KMS-11 (cell line): ENCODE measurements at regions not wholly inside any gene's neighbourhood (a gene's known extent, or its start where the extent isn't known, plus 50 kb on each side); places are given as distances from the start of the nearest gene placed in this dataset.

Source experiments
- H2AFZ ChIP-seq: fragments of 200-600 bp; sonication (generic); 2 replicates; pipeline ENCODE4 v1.6.1; 2016; ENCODE audit warnings: antibody characterized with exemption, mixed run types, low read depth
- H3K27ac ChIP-seq: fragments of 200-600 bp; sonication (generic); 2 replicates; pipeline ENCODE4 v1.6.1; 2016; ENCODE audit warnings: mild to moderate bottlenecking, mixed run types
- H3K27me3 ChIP-seq: fragments of 200-600 bp; sonication (generic); 2 replicates; pipeline ENCODE4 v1.6.1; 2017; ENCODE audit warnings: mild to moderate bottlenecking, low read depth, mixed run types, moderate library complexity; ENCODE audit not compliant: insufficient read depth
- H3K36me3 ChIP-seq: fragments of 200-600 bp; sonication (generic); 2 replicates; pipeline ENCODE4 v1.6.1; 2017; ENCODE audit warnings: mild to moderate bottlenecking, mixed run types; ENCODE audit not compliant: insufficient read depth
- H3K4me1 ChIP-seq: fragments of 200-600 bp; sonication (generic); 2 replicates; pipeline ENCODE4 v1.6.1; 2016; ENCODE audit warnings: mild to moderate bottlenecking, low read depth, mixed run types; ENCODE audit not compliant: poor library complexity, severe bottlenecking
- H3K4me2 ChIP-seq: fragments of 200-600 bp; sonication (generic); 2 replicates; pipeline ENCODE4 v1.7.0; 2016; ENCODE audit warnings: mild to moderate bottlenecking, mixed run types
- H3K4me3 ChIP-seq: fragments of 200-600 bp; sonication (generic); IDR thresholded peaks from 2 replicates; pipeline ENCODE4 v1.6.1; 2017; ENCODE audit warnings: low read depth, low read length, mixed read lengths; ENCODE audit not compliant: insufficient read depth
- H3K79me2 ChIP-seq: fragments of 200-600 bp; sonication (generic); 2 replicates; pipeline ENCODE4 v1.6.1; 2016; ENCODE audit warnings: low read depth, mixed run types; ENCODE audit not compliant: insufficient read depth
- H3K9ac ChIP-seq: fragments of 200-600 bp; sonication (generic); 2 replicates; pipeline ENCODE4 v1.6.1; 2016; ENCODE audit warnings: mild to moderate bottlenecking, mixed run types
- H4K20me1 ChIP-seq: fragments of 200-600 bp; sonication (generic); 2 replicates; pipeline ENCODE4 v1.6.1; 2016; ENCODE audit warnings: mild to moderate bottlenecking, mixed run types; ENCODE audit not compliant: insufficient read depth
- CTCF ChIP-seq: fragments of 200-600 bp; sonication (generic); conservative IDR thresholded peaks from 2 replicates; pipeline ENCODE4 v1.6.1; 2017; ENCODE audit warnings: low read depth, mild to moderate bottlenecking, antibody characterized with exemption, low read length, moderate library complexity, mixed read lengths

DNA sequence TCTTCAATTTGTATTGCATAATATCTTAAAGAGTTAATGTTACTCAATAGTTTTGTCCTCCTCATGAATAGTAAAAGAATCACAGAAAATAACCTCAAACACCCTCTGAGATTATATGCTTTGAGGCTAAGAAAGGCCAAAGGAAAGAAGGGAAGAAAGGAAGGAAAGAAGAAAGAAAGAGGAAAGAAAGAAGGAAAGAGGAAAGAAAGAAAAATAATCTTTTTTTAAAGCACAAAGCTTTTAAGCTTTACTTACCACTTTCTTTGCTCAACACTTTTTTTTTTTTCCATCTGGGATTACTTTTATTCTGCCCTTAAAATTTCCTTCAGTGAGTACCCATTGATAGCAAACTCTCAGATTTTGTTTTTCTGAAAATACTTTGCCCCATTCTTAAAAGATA is 369.1 kb downstream of the FGF9 start:
- no peaks in the 10 kb centered on the region for H3K79me2 ChIP-seq
- no peaks in the 10 kb centered on the region for H3K27me3 ChIP-seq
- H3K36me3 ChIP-seq: no peaks in the 10 kb centered on the region
- TF ChIP-seq CTCF: no peak
- H3K27ac ChIP-seq: no peak overlapping the region
- no peak overlapping the region for H2AFZ ChIP-seq
- H3K4me1 ChIP-seq: no peaks in the 10 kb centered on the region
- no peak overlapping the region for H3K4me3 ChIP-seq
- H3K9ac ChIP-seq: no peak overlapping the region
- no peaks in the 10 kb centered on the region for H4K20me1 ChIP-seq
- no peak overlapping the region for H3K4me2 ChIP-seq

GRCh38 chr13:22040810-22041364 is 370.0 kb downstream of the FGF9 start:
- no peaks in the 10 kb centered on the region for H3K36me3 ChIP-seq
- no peaks in the 10 kb centered on the region for H3K79me2 ChIP-seq
- H2AFZ ChIP-seq: no peak overlapping the region
- no peaks in the 10 kb centered on the region for H3K4me1 ChIP-seq
- no peaks in the 10 kb centered on the region for H4K20me1 ChIP-seq
- TF ChIP-seq CTCF: no peak
- H3K4me3 ChIP-seq: no peak overlapping the region
- H3K27ac ChIP-seq: no peak overlapping the region
- no peaks in the 10 kb centered on the region for H3K27me3 ChIP-seq
- no peak overlapping the region for H3K9ac ChIP-seq
- H3K4me2 ChIP-seq: no peak overlapping the region

DNA sequence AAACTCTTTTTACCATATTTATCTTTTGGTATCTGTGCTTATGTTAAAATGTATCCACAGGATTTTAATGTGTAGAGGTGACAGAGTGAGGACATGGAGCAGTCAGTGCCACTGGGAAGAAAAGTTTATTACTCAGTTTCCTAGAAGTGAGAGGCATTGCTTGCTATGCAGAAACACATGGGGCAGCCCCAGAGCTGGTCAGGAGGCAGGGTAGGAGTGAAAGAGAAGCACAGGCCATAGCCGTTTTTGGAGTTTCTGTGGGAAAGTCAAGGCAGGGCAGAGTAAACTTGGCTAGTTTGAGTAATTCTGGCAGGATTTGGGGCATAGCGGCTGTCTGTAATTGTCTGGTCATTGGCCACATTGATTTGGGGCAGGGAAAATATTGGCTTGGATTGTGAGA is 370.9 kb downstream of the FGF9 start:
- TF ChIP-seq CTCF: no peak
- H4K20me1 ChIP-seq: no peaks in the 10 kb centered on the region
- no peaks in the 10 kb centered on the region for H3K27me3 ChIP-seq
- no peaks in the 10 kb centered on the region for H3K4me1 ChIP-seq
- no peak overlapping the region for H3K9ac ChIP-seq
- no peak overlapping the region for H3K27ac ChIP-seq
- no peak overlapping the region for H3K4me2 ChIP-seq
- no peaks in the 10 kb centered on the region for H3K36me3 ChIP-seq
- H3K79me2 ChIP-seq: no peaks in the 10 kb centered on the region
- H2AFZ ChIP-seq: no peak overlapping the region
- no peak overlapping the region for H3K4me3 ChIP-seq

- Histone ChIP-seq H3K4me2 (no peak overlapping the region), H3K4me1 (no peaks in the 10 kb centered on the region), H3K79me2 (no peaks in the 10 kb centered on the region), H4K20me1 (no peaks in the 10 kb centered on the region), H3K27me3 (no peaks in the 10 kb centered on the region), H2AFZ (no peak overlapping the region), H3K27ac (no peak overlapping the region), H3K9ac (no peak overlapping the region), H3K36me3 (no peaks in the 10 kb centered on the region), H3K4me3 (no peak overlapping the region)
- no peak for TF ChIP-seq CTCF
Measured at GRCh38 chr13:22047082-22047784, 376.4 kb downstream of the FGF9 start.
